ENCODE measurements at regions not wholly inside any gene's neighbourhood (a gene's known extent, or its start where the extent isn't known, plus 50 kb on each side); places are given as distances from the start of the nearest gene placed in this dataset.

DNA sequence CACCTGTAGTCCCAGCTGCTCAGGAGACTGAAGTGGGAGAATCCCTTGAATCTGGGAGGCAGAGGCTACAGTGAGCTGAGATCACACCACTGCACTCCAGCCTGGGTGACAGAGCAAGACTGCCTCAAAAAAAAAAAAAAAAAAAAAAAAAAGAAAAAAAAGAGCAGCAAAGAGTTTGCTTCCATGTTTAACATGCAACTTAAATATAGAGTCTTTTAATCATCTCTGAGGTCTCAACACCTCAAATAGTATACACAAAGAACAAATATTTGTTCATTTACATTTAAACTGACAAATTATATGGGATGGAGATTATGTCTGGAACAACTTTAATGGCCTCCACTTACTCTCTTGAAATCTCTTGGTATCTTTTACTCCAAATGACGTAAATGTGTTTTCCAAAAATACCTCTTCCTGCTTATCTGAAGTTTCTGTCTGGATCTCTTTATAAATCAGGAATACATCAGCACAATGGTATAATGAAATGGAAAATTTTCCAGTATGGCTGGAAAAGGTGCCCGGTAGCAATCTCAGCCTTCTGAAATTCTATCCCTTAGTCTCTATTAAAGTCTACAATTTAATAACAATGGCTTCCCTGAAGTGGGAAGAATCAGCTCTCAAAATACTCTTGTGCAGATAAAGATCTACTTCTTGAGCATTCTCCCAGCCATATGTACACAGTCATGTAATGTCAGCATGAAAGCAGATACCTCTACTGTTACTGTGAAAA lies 258.5 kb downstream of the OMA1 start:
- no peaks in the 10 kb centered on the region for H3K9me3 Mint-ChIP-seq
- H3K4me3 Mint-ChIP-seq, result no peak overlapping the region
- CTCF ChIA-PET, result no interaction called here
- intact Hi-C loops (cut with micrococcal nuclease), result no loop called here
- no peaks in the 10 kb centered on the region for H3K4me1 Mint-ChIP-seq (ENCODE audit: low read depth)
- DNase-seq (no peak), ATAC-seq (no peak)
- TF ChIP-seq, protein P1, sequence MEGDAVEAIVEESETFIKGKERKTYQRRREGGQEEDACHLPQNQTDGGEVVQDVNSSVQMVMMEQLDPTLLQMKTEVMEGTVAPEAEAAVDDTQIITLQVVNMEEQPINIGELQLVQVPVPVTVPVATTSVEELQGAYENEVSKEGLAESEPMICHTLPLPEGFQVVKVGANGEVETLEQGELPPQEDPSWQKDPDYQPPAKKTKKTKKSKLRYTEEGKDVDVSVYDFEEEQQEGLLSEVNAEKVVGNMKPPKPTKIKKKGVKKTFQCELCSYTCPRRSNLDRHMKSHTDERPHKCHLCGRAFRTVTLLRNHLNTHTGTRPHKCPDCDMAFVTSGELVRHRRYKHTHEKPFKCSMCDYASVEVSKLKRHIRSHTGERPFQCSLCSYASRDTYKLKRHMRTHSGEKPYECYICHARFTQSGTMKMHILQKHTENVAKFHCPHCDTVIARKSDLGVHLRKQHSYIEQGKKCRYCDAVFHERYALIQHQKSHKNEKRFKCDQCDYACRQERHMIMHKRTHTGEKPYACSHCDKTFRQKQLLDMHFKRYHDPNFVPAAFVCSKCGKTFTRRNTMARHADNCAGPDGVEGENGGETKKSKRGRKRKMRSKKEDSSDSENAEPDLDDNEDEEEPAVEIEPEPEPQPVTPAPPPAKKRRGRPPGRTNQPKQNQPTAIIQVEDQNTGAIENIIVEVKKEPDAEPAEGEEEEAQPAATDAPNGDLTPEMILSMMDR (IDR thresholded peaks at IDR 0.05), result no peak
- H3K36me3 Mint-ChIP-seq (ENCODE audit: low read depth), result no peaks in the 10 kb centered on the region
- H3K27me3 Mint-ChIP-seq, result no peaks in the 10 kb centered on the region
- POLR2A ChIA-PET, result no interaction called here
- no peak overlapping the region for H3K27ac Mint-ChIP-seq

DNA sequence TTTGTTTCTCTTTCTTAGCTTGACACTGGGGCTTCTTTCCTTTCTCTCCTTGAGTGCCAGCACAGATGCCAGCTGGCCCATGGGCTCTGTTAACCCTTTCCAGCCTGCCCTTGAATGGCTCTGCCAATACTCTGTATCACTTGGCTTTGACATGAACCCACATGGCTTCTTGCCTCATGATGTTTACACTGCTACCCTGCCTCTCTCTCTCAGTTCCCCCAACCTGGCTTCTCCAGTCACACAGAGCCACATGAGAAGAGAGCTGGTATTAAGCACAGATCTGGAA lies 262.4 kb downstream of the OMA1 start:
- CTCF ChIA-PET, result no interaction called here
- no peaks in the 10 kb centered on the region for H3K27me3 Mint-ChIP-seq
- TF ChIP-seq, protein P1 (IDR thresholded peaks at IDR 0.05), result no peak
- H3K4me1 Mint-ChIP-seq (ENCODE audit: low read depth), result no peaks in the 10 kb centered on the region
- H3K4me3 Mint-ChIP-seq, result no peak overlapping the region
- H3K9me3 Mint-ChIP-seq, result no peaks in the 10 kb centered on the region
- no peak for ATAC-seq
- no peak for DNase-seq
- H3K27ac Mint-ChIP-seq, result no peak overlapping the region
- intact Hi-C loops (cut with micrococcal nuclease), result no loop called here
- no peaks in the 10 kb centered on the region for H3K36me3 Mint-ChIP-seq (ENCODE audit: low read depth)
- POLR2A ChIA-PET, result no interaction called here

DNA sequence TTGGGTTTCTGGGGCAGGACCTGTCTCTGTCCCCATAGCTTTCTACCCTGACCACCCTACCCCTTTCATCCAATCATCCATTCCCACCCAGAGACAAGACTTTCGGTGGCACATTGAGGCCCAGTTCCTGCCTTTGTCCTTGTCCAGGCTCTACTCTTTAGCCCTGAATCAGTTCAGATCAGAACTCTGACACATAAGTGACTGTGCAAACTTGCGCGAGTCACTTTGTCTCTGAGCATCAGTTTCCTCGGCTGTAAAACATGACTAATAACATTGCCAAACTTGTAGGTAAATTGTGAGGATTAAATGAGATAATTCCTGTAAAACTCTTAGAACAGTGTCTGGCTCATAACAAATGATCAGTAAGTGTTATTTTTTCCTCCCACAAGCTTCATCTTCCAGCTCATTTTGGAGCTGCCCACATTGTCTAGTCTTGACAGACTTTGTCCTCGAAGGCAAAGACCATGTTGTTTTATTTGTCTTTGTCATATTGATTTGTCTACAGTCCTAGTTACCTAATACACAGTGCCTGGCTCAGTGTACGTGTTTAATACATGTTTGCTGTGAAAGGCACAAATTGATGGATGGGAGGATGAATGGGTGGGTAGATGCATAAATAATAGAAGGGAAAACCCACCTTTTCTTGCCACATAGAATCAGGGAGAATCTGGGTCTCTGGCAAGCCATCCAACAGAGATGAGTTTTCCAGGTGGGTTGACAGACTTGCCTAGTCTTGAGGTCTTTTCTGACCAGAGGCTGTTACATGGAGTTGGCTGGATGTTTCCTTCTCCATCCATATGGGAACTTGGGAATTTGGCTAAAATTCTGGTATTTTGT lies 262.9 kb downstream of the OMA1 start:
- no peak for DNase-seq
- Mint-ChIP-seq H3K4me3 (no peak overlapping the region), H3K27me3 (no peaks in the 10 kb centered on the region), H3K27ac (no peak overlapping the region), H3K9me3 (no peaks in the 10 kb centered on the region), H3K36me3 (ENCODE audit: low read depth) (no peaks in the 10 kb centered on the region), H3K4me1 (ENCODE audit: low read depth) (no peaks in the 10 kb centered on the region)
- TF ChIP-seq, protein P1 (IDR thresholded peaks at IDR 0.05), result no peak
- CTCF ChIA-PET, result no interaction called here
- ATAC-seq, result no peak
- intact Hi-C loops (cut with micrococcal nuclease), result no loop called here
- POLR2A ChIA-PET, result no interaction called here

DNA sequence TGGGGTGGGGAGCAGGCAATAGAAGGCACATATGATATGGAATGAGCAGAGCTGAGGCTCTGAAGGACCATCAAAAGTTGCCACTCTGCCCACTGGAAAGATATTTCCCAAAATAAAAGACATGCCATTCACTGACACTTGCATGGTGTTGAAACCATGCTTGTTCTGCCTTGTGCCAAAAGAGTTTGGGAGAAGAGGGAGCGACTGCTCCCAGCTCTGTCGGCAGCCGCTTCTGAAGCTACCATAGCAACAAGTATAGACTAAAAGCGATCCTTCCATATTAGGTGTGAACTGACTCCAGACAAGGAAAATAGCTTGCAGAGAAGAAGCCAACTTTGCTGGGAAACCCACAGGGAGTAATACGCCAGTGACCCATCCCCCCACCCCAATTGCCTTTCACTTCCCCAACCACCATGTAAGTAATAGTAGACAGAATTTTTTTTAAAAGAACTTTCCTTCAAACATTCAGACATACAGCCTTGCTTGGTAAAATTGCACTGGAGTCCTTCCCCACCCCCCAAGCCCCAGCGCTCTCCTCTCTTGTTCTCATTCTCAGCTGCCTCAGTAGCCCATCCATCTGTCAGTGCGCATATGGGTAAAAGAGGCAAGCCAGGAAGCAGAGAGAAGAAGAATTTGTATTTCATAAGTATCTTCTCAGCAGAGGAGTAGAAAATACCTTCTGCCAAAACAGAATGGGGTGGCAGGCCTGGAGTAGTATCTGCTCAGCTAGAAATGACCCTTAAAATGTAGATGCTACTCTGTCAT lies 263.7 kb downstream of the OMA1 start:
- TF ChIP-seq, protein P1 (IDR thresholded peaks at IDR 0.05), result no peak
- no peak for DNase-seq
- Mint-ChIP-seq H3K27me3 (no peaks in the 10 kb centered on the region), H3K4me1 (ENCODE audit: low read depth) (no peaks in the 10 kb centered on the region), H3K36me3 (ENCODE audit: low read depth) (no peaks in the 10 kb centered on the region), H3K27ac (no peak overlapping the region), H3K4me3 (no peak overlapping the region), H3K9me3 (no peaks in the 10 kb centered on the region)
- intact Hi-C loops (cut with micrococcal nuclease), result no loop called here
- CTCF ChIA-PET, result no interaction called here
- ATAC-seq, result no peak
- POLR2A ChIA-PET, result no interaction called here

DNA sequence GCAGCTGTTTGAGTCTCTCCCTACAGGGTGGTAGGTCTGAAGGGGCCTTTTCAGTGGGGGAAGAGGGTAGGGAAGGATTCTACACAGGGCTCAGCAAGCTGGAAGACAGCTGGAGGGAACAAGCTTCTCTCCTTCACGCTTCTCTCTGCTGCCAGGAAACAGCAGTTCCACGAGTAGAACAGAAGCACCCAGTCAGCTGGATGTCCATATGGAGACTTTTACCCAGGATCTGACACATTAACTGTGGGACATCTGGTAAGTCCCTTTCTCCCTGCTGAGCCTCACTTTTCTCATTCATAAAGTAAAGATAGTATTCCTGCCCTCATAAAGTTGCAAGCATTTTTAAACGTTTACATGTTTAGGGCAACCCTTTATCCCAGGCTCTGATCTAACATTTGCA lies 280.3 kb downstream of the OMA1 start:
- intact Hi-C loops (cut with micrococcal nuclease), result no loop called here
- Mint-ChIP-seq H3K27me3 (peaks cover 3% of the 10 kb centered on the region), H3K9me3 (no peaks in the 10 kb centered on the region), H3K36me3 (ENCODE audit: low read depth) (no peaks in the 10 kb centered on the region), H3K27ac (no peak overlapping the region), H3K4me3 (no peak overlapping the region), H3K4me1 (ENCODE audit: low read depth) (no peaks in the 10 kb centered on the region)
- CTCF ChIA-PET, result no interaction called here
- DNase-seq (no peak), ATAC-seq (no peak)
- POLR2A ChIA-PET, result no interaction called here
- TF ChIP-seq, protein P1 (IDR thresholded peaks at IDR 0.05), result no peak
